ENCODE measurements at regions not wholly inside any gene's neighbourhood (a gene's known extent, or its start where the extent isn't known, plus 50 kb on each side); places are given as distances from the start of the nearest gene placed in this dataset.

DNA sequence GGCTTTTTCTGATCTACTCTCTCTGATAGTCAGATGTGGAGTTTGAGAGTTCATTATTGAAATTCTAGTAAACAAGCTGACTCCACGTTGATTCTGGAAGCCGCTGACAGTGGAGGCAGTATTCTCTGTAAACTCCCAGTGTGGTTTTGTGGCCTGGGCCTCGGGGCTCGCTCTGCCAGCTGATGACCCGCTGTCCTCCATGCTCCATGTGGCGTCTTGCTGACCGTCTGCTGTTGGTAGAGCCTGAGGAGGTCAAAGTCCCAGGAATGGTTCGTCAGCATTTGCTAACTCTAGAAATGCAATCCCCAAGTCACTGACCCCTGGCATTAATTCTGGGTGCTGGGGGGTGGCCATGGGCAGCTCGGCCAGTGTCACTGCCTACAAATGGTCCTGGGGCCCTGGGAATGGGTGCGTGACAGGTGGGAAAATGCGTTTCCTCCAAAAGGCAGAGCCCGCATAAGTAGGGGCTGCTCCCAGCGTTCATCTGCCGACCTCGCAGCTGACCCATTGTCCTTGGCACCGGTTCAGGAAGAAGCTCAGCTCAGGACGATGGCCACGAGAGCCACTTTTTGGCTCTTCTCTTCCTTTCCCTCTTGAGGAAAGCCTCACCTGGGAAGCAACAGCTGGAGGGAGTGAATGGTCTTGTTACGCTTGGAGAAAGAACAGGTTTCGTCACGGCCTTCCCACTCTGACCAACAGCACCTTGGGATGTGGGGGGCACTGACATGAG is 55.1 kb downstream of the MRPL36 start:
- ATAC-seq (no peak), DNase-seq (no peak)
- Histone ChIP-seq H3K9me3 (ENCODE audit: low read length) (no peaks in the 10 kb centered on the region), H3K27ac (ENCODE audit: low read length) (no peak overlapping the region), H3K36me3 (ENCODE audit: low read depth, low read length) (no peaks in the 10 kb centered on the region), H3K9me2 (replicated peaks; ENCODE audit: low read length) (no peaks in the 10 kb centered on the region), H3K27me3 (ENCODE audit: low read length) (peaks cover 89% of the 10 kb centered on the region), H3F3A (ENCODE audit: low read length, unreplicated experiment) (no peaks in the 10 kb centered on the region), H3K79me2 (ENCODE audit: low read length) (no peaks in the 10 kb centered on the region), H3K9ac (ENCODE audit: low read length) (no peak overlapping the region), H3K4me2 (ENCODE audit: low read length) (no peak overlapping the region), H4K20me1 (ENCODE audit: low read length) (no peaks in the 10 kb centered on the region), H3K4me3 (ENCODE audit: low read length) (no peak overlapping the region), H2AFZ (ENCODE audit: low read length) (no peak overlapping the region), H3K4me1 (ENCODE audit: insufficient read depth, low read length) (no peaks in the 10 kb centered on the region)
- CTCF ChIA-PET: no interaction called here
- no TSS peak for BruUV-seq (replicated peaks)
- intact Hi-C loops (cut with micrococcal nuclease): no loop called here
- TF ChIP-seq, protein P1, sequence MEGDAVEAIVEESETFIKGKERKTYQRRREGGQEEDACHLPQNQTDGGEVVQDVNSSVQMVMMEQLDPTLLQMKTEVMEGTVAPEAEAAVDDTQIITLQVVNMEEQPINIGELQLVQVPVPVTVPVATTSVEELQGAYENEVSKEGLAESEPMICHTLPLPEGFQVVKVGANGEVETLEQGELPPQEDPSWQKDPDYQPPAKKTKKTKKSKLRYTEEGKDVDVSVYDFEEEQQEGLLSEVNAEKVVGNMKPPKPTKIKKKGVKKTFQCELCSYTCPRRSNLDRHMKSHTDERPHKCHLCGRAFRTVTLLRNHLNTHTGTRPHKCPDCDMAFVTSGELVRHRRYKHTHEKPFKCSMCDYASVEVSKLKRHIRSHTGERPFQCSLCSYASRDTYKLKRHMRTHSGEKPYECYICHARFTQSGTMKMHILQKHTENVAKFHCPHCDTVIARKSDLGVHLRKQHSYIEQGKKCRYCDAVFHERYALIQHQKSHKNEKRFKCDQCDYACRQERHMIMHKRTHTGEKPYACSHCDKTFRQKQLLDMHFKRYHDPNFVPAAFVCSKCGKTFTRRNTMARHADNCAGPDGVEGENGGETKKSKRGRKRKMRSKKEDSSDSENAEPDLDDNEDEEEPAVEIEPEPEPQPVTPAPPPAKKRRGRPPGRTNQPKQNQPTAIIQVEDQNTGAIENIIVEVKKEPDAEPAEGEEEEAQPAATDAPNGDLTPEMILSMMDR (conservative IDR thresholded peaks at IDR 0.05; ENCODE audit: low read depth, low read length): no peak
- TF ChIP-seq EZH2phosphoT487 (IDR thresholded peaks at IDR 0.05; ENCODE audit: borderline replicate concordance, low read length) (no peak), EZH2 (IDR thresholded peaks at IDR 0.05; ENCODE audit: low read length, unreplicated experiment) (no peak)
- POLR2A ChIA-PET (ENCODE audit: unreplicated experiment): no interaction called here

DNA sequence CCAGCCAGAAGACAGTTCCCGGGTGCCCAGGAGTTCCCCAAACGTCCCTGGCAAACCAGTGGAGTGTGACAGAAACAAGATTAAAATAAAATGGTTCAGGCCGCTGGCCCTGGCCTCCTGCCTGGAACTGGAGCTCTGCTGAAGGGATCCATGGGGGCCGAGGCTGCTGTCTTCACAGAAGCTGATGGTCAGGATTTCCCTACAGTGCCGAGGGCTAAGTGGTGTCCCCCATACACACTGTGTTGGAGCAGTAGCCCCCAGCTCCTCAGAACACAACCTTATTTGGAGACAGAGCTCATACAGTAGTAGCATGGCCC is 55.9 kb downstream of the MRPL36 start:
- Histone ChIP-seq H3K9me3 (ENCODE audit: low read length) (no peaks in the 10 kb centered on the region), H3K9me2 (replicated peaks; ENCODE audit: low read length) (no peaks in the 10 kb centered on the region), H4K20me1 (ENCODE audit: low read length) (no peaks in the 10 kb centered on the region), H3K27me3 (ENCODE audit: low read length) (peaks cover 88% of the 10 kb centered on the region), H2AFZ (ENCODE audit: low read length) (no peak overlapping the region), H3K9ac (ENCODE audit: low read length) (no peak overlapping the region), H3K36me3 (ENCODE audit: low read depth, low read length) (no peaks in the 10 kb centered on the region), H3K27ac (ENCODE audit: low read length) (no peak overlapping the region), H3F3A (ENCODE audit: low read length, unreplicated experiment) (no peaks in the 10 kb centered on the region), H3K4me2 (ENCODE audit: low read length) (no peak overlapping the region), H3K4me3 (ENCODE audit: low read length) (no peak overlapping the region), H3K4me1 (ENCODE audit: insufficient read depth, low read length) (no peaks in the 10 kb centered on the region), H3K79me2 (ENCODE audit: low read length) (no peaks in the 10 kb centered on the region)
- intact Hi-C loops (cut with micrococcal nuclease): no loop called here
- ATAC-seq: no peak
- POLR2A ChIA-PET (ENCODE audit: unreplicated experiment): no interaction called here
- BruUV-seq (replicated peaks): no TSS peak
- CTCF ChIA-PET: no interaction called here
- TF ChIP-seq, protein P1 (conservative IDR thresholded peaks at IDR 0.05; ENCODE audit: low read depth, low read length): no peak
- TF ChIP-seq EZH2 (IDR thresholded peaks at IDR 0.05; ENCODE audit: low read length, unreplicated experiment): no peak
- TF ChIP-seq EZH2phosphoT487 (IDR thresholded peaks at IDR 0.05; ENCODE audit: borderline replicate concordance, low read length): no peak
- no peak for DNase-seq

DNA sequence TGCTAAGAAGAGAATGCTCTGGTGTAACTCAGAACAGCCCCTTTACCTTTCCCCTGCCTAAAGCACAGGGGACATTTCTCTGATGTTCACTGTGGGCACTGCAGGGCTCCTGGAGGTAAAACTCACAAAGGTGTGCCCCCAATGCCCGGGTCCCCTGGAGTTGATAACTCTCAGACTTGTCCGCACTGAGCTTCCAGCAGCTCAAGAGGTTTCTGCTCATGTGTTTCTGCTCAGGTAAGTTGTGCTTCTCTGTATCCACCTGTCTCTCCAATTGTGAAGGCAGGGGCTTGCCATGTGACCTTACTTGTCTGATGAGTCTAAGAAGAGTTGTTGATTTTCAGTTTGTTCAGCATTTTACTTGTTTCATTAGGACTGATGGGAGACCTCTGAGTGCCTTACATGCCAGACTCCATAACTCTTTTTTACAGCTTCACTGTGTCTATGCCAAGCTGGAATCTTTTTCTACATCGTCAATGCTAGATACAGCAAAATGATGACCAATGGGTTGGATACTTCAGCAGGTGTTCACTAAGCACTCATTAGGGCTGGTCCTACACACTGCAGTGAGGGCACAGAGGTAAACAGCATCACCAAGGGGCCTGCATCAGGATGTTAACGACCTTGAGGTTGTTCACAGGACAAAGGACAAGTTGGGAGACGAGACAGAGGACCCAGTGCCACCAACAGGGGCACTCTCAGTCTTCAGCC is 56.4 kb downstream of the MRPL36 start:
- H3K27ac ChIP-seq (ENCODE audit: low read length): no peak overlapping the region
- H3K4me1 ChIP-seq (ENCODE audit: insufficient read depth, low read length): no peaks in the 10 kb centered on the region
- TF ChIP-seq EZH2 (IDR thresholded peaks at IDR 0.05; ENCODE audit: low read length, unreplicated experiment): no peak
- TF ChIP-seq, protein P1 (conservative IDR thresholded peaks at IDR 0.05; ENCODE audit: low read depth, low read length): no peak
- TF ChIP-seq EZH2phosphoT487 (IDR thresholded peaks at IDR 0.05; ENCODE audit: borderline replicate concordance, low read length): no peak
- H3K27me3 ChIP-seq (ENCODE audit: low read length): peaks cover 83% of the 10 kb centered on the region
- no peaks in the 10 kb centered on the region for H3K9me2 ChIP-seq (replicated peaks; ENCODE audit: low read length)
- intact Hi-C loops (cut with micrococcal nuclease): no loop called here
- CTCF ChIA-PET: no interaction called here
- no peaks in the 10 kb centered on the region for H4K20me1 ChIP-seq (ENCODE audit: low read length)
- no peaks in the 10 kb centered on the region for H3K9me3 ChIP-seq (ENCODE audit: low read length)
- H3K4me2 ChIP-seq (ENCODE audit: low read length): no peak overlapping the region
- no peak for ATAC-seq
- H3F3A ChIP-seq (ENCODE audit: low read length, unreplicated experiment): no peaks in the 10 kb centered on the region
- POLR2A ChIA-PET (ENCODE audit: unreplicated experiment): no interaction called here
- H2AFZ ChIP-seq (ENCODE audit: low read length): no peak overlapping the region
- H3K79me2 ChIP-seq (ENCODE audit: low read length): no peaks in the 10 kb centered on the region
- no peak overlapping the region for H3K4me3 ChIP-seq (ENCODE audit: low read length)
- no peak for DNase-seq
- no peak overlapping the region for H3K9ac ChIP-seq (ENCODE audit: low read length)
- H3K36me3 ChIP-seq (ENCODE audit: low read depth, low read length): no peaks in the 10 kb centered on the region
- no TSS peak for BruUV-seq (replicated peaks)
